GM23248 (cell line): ENCODE measurements at regions not wholly inside any gene's neighbourhood (a gene's known extent, or its start where the extent isn't known, plus 50 kb on each side); places are given as distances from the start of the nearest gene placed in this dataset.
A peak's percentile ranks its signal among the peaks of the same experiment; 100 is the strongest.

ENCODE experiments used
- DNase-seq: peaks from one replicate; pipeline ENCODE4 v3.0.0-alpha.2; 2015
- H2AFZ ChIP-seq: fragments of 200-600 bp; sonication (generic); 2 replicates; pipeline ENCODE4 v1.6.1; 2016; ENCODE audit warnings: antibody characterized with exemption
- H3F3A ChIP-seq: fragments of 200-600 bp; sonication (generic); 2 replicates; pipeline ENCODE4 v1.6.1; 2016; ENCODE audit warnings: mild to moderate bottlenecking, antibody characterized with exemption, mixed run types; ENCODE audit not compliant: insufficient read depth
- H3K27ac ChIP-seq: fragments of 200-600 bp; sonication (generic); 2 replicates; pipeline ENCODE4 v1.5.1; 2016; ENCODE audit warnings: mild to moderate bottlenecking
- H3K27me3 ChIP-seq: fragments of 200-600 bp; sonication (generic); replicated peaks from 2 replicates; pipeline ENCODE4 v1.6.1; 2016; ENCODE audit warnings: mild to moderate bottlenecking; ENCODE audit not compliant: insufficient read depth
- H3K36me3 ChIP-seq: fragments of 200-600 bp; sonication (generic); 2 replicates; pipeline ENCODE4 v1.6.1; 2016; ENCODE audit warnings: low read depth, mild to moderate bottlenecking
- H3K4me1 ChIP-seq: fragments of 200-600 bp; sonication (generic); 2 replicates; pipeline ENCODE4 v1.6.1; 2016; ENCODE audit warnings: mild to moderate bottlenecking; ENCODE audit not compliant: insufficient read depth
- H3K4me2 ChIP-seq: fragments of 200-600 bp; sonication (generic); one replicate; pipeline ENCODE4 v1.6.1; 2016; ENCODE audit warnings: mild to moderate bottlenecking; ENCODE audit not compliant: unreplicated experiment
- H3K4me3 ChIP-seq: fragments of 200-600 bp; sonication (generic); 2 replicates; pipeline ENCODE4 v1.5.1; 2016; ENCODE audit warnings: mild to moderate bottlenecking
- H3K79me2 ChIP-seq: fragments of 200-600 bp; sonication (generic); 2 replicates; pipeline ENCODE4 v1.6.1; 2016; ENCODE audit warnings: mild to moderate bottlenecking; ENCODE audit not compliant: insufficient read depth
- H3K9ac ChIP-seq: fragments of 200-600 bp; sonication (generic); 2 replicates; pipeline ENCODE4 v1.6.1; 2016; ENCODE audit warnings: mild to moderate bottlenecking
- H3K9me2 ChIP-seq: fragments of 200-600 bp; sonication (generic); 2 replicates; pipeline ENCODE4 v1.6.1; 2016; ENCODE audit warnings: mixed run types, mild to moderate bottlenecking, moderate library complexity; ENCODE audit not compliant: insufficient read depth
- H3K9me3 ChIP-seq: fragments of 200-600 bp; sonication (generic); one replicate; pipeline ENCODE4 v1.6.1; 2017; ENCODE audit warnings: low read depth
- H4K20me1 ChIP-seq: fragments of 200-600 bp; sonication (generic); 2 replicates; pipeline ENCODE4 v1.6.0; 2016; ENCODE audit not compliant: insufficient read depth
- EZH2 ChIP-seq: fragments of 200-600 bp; sonication (generic); IDR thresholded peaks from 2 replicates; pipeline ENCODE4 v1.6.1; 2018; ENCODE audit warnings: antibody characterized with exemption, mild to moderate bottlenecking; ENCODE audit not compliant: insufficient read depth, poor library complexity, severe bottlenecking
- EZH2phosphoT487 ChIP-seq: fragments of 200-600 bp; sonication (generic); IDR thresholded peaks from 2 replicates; pipeline ENCODE4 v1.6.1; 2018; ENCODE audit warnings: antibody characterized with exemption, moderate library complexity, mild to moderate bottlenecking, low read depth; ENCODE audit not compliant: insufficient read depth
- WGBS, 2 experiments: methylation state at CpG; one replicate each; pipeline ENCODE4 v1.1.6; 2015 to 2017; ENCODE audit warnings: low lambda C conversion rate in 2 of 2, low coverage in 1 of 2; ENCODE audit errors: missing lambda C conversion rate in 2 of 2; 5-methylcytosine and 5-hydroxymethylcytosine counted together
- in situ Hi-C: fragments of 300-500 bp; cut with MboI; formaldehyde crosslinking; loops from 2 replicates; pipeline ENCODE4 v1.15.0; 2020

- Histone ChIP-seq H3K9ac (no peak overlapping the region), H3K79me2 (no peaks in the 10 kb centered on the region), H3K4me2 (no peak overlapping the region), H3K4me3 (no peak overlapping the region), H3K9me2 (no peaks in the 10 kb centered on the region), H3F3A (no peaks in the 10 kb centered on the region), H4K20me1 (no peaks in the 10 kb centered on the region), H3K36me3 (no peaks in the 10 kb centered on the region), H3K27ac (no peak overlapping the region), H3K4me1 (no peaks in the 10 kb centered on the region), H3K9me3 (no peaks in the 10 kb centered on the region), H2AFZ (no peak overlapping the region), H3K27me3 (no peaks in the 10 kb centered on the region)
- no peak for TF ChIP-seq EZH2phosphoT487
- TF ChIP-seq EZH2: no peak
- 50 to 54% methylated on average over 10 of the region's 10 CpGs for WGBS, 2 experiments
- in situ Hi-C loops: loop anchor here (25.0 kb wide), 1 partner anchor 902 kb away; no protein-coding TSS in a partner anchor
- no peak for DNase-seq
Observed at GRCh38 chr6:153938876-153939275, 100.2 kb upstream of the OPRM1 start.

GRCh38 chr6:153931431-153931830 lies 107.6 kb upstream of the OPRM1 start:
- H3F3A ChIP-seq: no peaks in the 10 kb centered on the region
- H3K9ac ChIP-seq: no peak overlapping the region
- no peaks in the 10 kb centered on the region for H3K36me3 ChIP-seq
- no peaks in the 10 kb centered on the region for H3K9me3 ChIP-seq
- DNase-seq: no peak
- no peak overlapping the region for H3K27ac ChIP-seq
- no peak overlapping the region for H3K4me3 ChIP-seq
- WGBS, 2 experiments: 33 to 35% methylated on average over 3 of the region's 3 CpGs
- no peaks in the 10 kb centered on the region for H3K79me2 ChIP-seq
- H3K4me1 ChIP-seq: no peaks in the 10 kb centered on the region
- TF ChIP-seq EZH2phosphoT487: no peak
- TF ChIP-seq EZH2: no peak
- no peaks in the 10 kb centered on the region for H3K27me3 ChIP-seq
- H2AFZ ChIP-seq: no peak overlapping the region
- H4K20me1 ChIP-seq: no peaks in the 10 kb centered on the region
- in situ Hi-C loops: loop anchor here (25.0 kb wide), 1 partner anchor 894 kb away; no protein-coding TSS in a partner anchor
- no peaks in the 10 kb centered on the region for H3K9me2 ChIP-seq
- H3K4me2 ChIP-seq: no peak overlapping the region

GRCh38 chr6:153927867-153928266 lies 111.2 kb upstream of the OPRM1 start:
- peak; percentile 3 for DNase-seq
- Histone ChIP-seq H3K9me3 (no peaks in the 10 kb centered on the region), H3K27me3 (no peaks in the 10 kb centered on the region), H3K27ac (no peak overlapping the region), H3K79me2 (no peaks in the 10 kb centered on the region), H3K4me1 (no peaks in the 10 kb centered on the region), H3K36me3 (no peaks in the 10 kb centered on the region), H3K4me3 (no peak overlapping the region), H3K9me2 (no peaks in the 10 kb centered on the region), H3K4me2 (no peak overlapping the region), H3F3A (no peaks in the 10 kb centered on the region), H2AFZ (no peak overlapping the region), H4K20me1 (no peaks in the 10 kb centered on the region), H3K9ac (no peak overlapping the region)
- WGBS, 2 experiments: 28 to 31% methylated on average over 1 of the region's 1 CpG
- TF ChIP-seq EZH2 (no peak), EZH2phosphoT487 (no peak)
- in situ Hi-C loops: loop anchor here (25.0 kb wide), 1 partner anchor 891 kb away; no protein-coding TSS in a partner anchor

GRCh38 chr6:153898360-153899059 lies 140.5 kb upstream of the OPRM1 start:
- 20 to 23% methylated on average over 8 of the region's 8 CpGs for WGBS, 2 experiments
- H4K20me1 ChIP-seq: no peaks in the 10 kb centered on the region
- no peak overlapping the region for H3K27ac ChIP-seq
- H3K4me3 ChIP-seq: no peak overlapping the region
- no peak overlapping the region for H2AFZ ChIP-seq
- in situ Hi-C loops: no loop called here
- no peak for TF ChIP-seq EZH2phosphoT487
- no peak for TF ChIP-seq EZH2
- no peaks in the 10 kb centered on the region for H3F3A ChIP-seq
- no peaks in the 10 kb centered on the region for H3K79me2 ChIP-seq
- no peak overlapping the region for H3K9ac ChIP-seq
- DNase-seq: no peak
- no peak overlapping the region for H3K4me2 ChIP-seq
- no peaks in the 10 kb centered on the region for H3K36me3 ChIP-seq
- H3K9me2 ChIP-seq: no peaks in the 10 kb centered on the region
- no peaks in the 10 kb centered on the region for H3K27me3 ChIP-seq
- no peaks in the 10 kb centered on the region for H3K9me3 ChIP-seq
- H3K4me1 ChIP-seq: no peaks in the 10 kb centered on the region
